ENCODE measurements at regions not wholly inside any gene's neighbourhood (a gene's known extent, or its start where the extent isn't known, plus 50 kb on each side); places are given as distances from the start of the nearest gene placed in this dataset.

- DNase-seq (ENCODE audit: low read depth in 2 of 3, low spot score in 1 of 3), result no peak
Observed at GRCh38 chr13:74820809-74821208, 661.2 kb downstream of the TBC1D4 start.

- DNase-seq (ENCODE audit: low read depth in 2 of 3, low spot score in 1 of 3), result no peak
Observed at GRCh38 chr13:74819549-74819948, 662.4 kb downstream of the TBC1D4 start.

- no peak for DNase-seq (ENCODE audit: low read depth in 2 of 3, low spot score in 1 of 3)
Observed at GRCh38 chr13:74816737-74817136, 665.2 kb downstream of the TBC1D4 start.

- DNase-seq (ENCODE audit: low read depth in 2 of 3, low spot score in 1 of 3), result no peak
Observed at GRCh38 chr13:74796157-74796556, 662.0 kb upstream of the KLF12 start.

- DNase-seq (ENCODE audit: low read depth in 2 of 3, low spot score in 1 of 3), result no peak
Observed at GRCh38 chr13:74795526-74795925, 661.3 kb upstream of the KLF12 start.

- no peak for DNase-seq (ENCODE audit: low read depth in 2 of 3, low spot score in 1 of 3)
Observed at GRCh38 chr13:74794582-74794981, 660.4 kb upstream of the KLF12 start.

- DNase-seq (ENCODE audit: low read depth in 2 of 3, low spot score in 1 of 3), result no peak
Observed at GRCh38 chr13:74794147-74794546, 659.9 kb upstream of the KLF12 start.

- no peak for DNase-seq (ENCODE audit: low read depth in 2 of 3, low spot score in 1 of 3)
Observed at GRCh38 chr13:74784959-74785358, 650.8 kb upstream of the KLF12 start.

GRCh38 chr13:74778946-74779345 lies 644.7 kb upstream of the KLF12 start:
- no peak for DNase-seq (ENCODE audit: low read depth in 2 of 3, low spot score in 1 of 3)

- no peak for DNase-seq (ENCODE audit: low read depth in 2 of 3, low spot score in 1 of 3)
Observed at GRCh38 chr13:74778087-74778486, 643.9 kb upstream of the KLF12 start.

- DNase-seq (ENCODE audit: low read depth in 2 of 3, low spot score in 1 of 3), result no peak
Observed at GRCh38 chr13:74774264-74774663, 640.1 kb upstream of the KLF12 start.

- DNase-seq (ENCODE audit: low read depth in 2 of 3, low spot score in 1 of 3), result no peak
Observed at GRCh38 chr13:74773248-74773647, 639.0 kb upstream of the KLF12 start.

GRCh38 chr13:74771964-74772363 lies 637.8 kb upstream of the KLF12 start:
- no peak for DNase-seq (ENCODE audit: low read depth in 2 of 3, low spot score in 1 of 3)

- DNase-seq (ENCODE audit: low read depth in 2 of 3, low spot score in 1 of 3), result no peak
Observed at GRCh38 chr13:74770361-74770760, 636.2 kb upstream of the KLF12 start.

- no peak for DNase-seq (ENCODE audit: low read depth in 2 of 3, low spot score in 1 of 3)
Observed at GRCh38 chr13:74769333-74769732, 635.1 kb upstream of the KLF12 start.

- DNase-seq (ENCODE audit: low read depth in 2 of 3, low spot score in 1 of 3), result no peak
Observed at GRCh38 chr13:74768521-74769085, 634.4 kb upstream of the KLF12 start.

- no peak for DNase-seq (ENCODE audit: low read depth in 2 of 3, low spot score in 1 of 3)
Observed at GRCh38 chr13:74767050-74767449, 632.8 kb upstream of the KLF12 start.

GRCh38 chr13:74765955-74766354 lies 631.8 kb upstream of the KLF12 start:
- DNase-seq (ENCODE audit: low read depth in 2 of 3, low spot score in 1 of 3), result no peak

- DNase-seq (ENCODE audit: low read depth in 2 of 3, low spot score in 1 of 3), result no peak
Observed at GRCh38 chr13:74761801-74762757, 627.9 kb upstream of the KLF12 start.

- DNase-seq (ENCODE audit: low read depth in 2 of 3, low spot score in 1 of 3), result no peak
Observed at GRCh38 chr13:74758188-74758587, 624.0 kb upstream of the KLF12 start.

GRCh38 chr13:74755065-74755464 lies 620.9 kb upstream of the KLF12 start:
- DNase-seq (ENCODE audit: low read depth in 2 of 3, low spot score in 1 of 3), result no peak

- DNase-seq (ENCODE audit: low read depth in 2 of 3, low spot score in 1 of 3), result no peak
Observed at GRCh38 chr13:74751739-74752138, 617.5 kb upstream of the KLF12 start.

Data from stimulated activated CD4-positive, alpha-beta T cell treated with anti-CD3 and anti-CD28 coated beads, Interleukin-12 subunit alpha, Interleukin-12 subunit beta, amount 100 ng/mL, for 48 hours (primary cell).